Stomach (tissue), 8 donors: ENCODE measurements at regions not wholly inside any gene's neighbourhood (a gene's known extent, or its start where the extent isn't known, plus 50 kb on each side); places are given as distances from the start of the nearest gene placed in this dataset.

Experiments used
- DNase-seq, 2 donors: peaks; one replicate each; pipeline versions ENCODE4 v3.0.0 to v3.0.0-alpha.2; 2013 to 2019
- H3K27ac ChIP-seq, 5 donors: fragments of 200-600 bp in 4 of 5; sonication (generic) in 4 of 5; one replicate each; pipeline ENCODE4 v1.5.1; 2013 to 2019; ENCODE audit warnings: mild to moderate bottlenecking in 1 of 5, moderate library complexity in 1 of 5
- H3K27me3 ChIP-seq, 3 donors: fragments of 200-600 bp; sonication (generic); one replicate each; pipeline ENCODE4 v1.5.1; 2017 to 2019; ENCODE audit warnings: mixed run types in 1 of 3
- H3K36me3 ChIP-seq, 4 donors: fragments of 200-600 bp; sonication (generic); 1 replicate in 3 of 4; 2 replicates in 1 of 4; pipeline ENCODE4 v1.5.1; 2016 to 2019
- H3K4me1 ChIP-seq, 4 donors: fragments of 200-600 bp; sonication (generic); one replicate each; pipeline ENCODE4 v1.5.1; 2016 to 2019
- H3K4me3 ChIP-seq, 4 donors: fragments of 200-600 bp; sonication (generic) in 3 of 4; one replicate each; pipeline ENCODE4 v1.5.1; 2016 to 2019; ENCODE audit warnings: mild to moderate bottlenecking in 1 of 4
- H3K9me3 ChIP-seq, 4 donors: fragments of 200-600 bp; sonication (generic); one replicate each; pipeline ENCODE4 v1.5.1; 2016 to 2019
- CTCF ChIP-seq, 7 experiments: fragments of 450-650 bp in 4 of 7; fragments of 200-600 bp in 3 of 7; sonication (generic) in 3 of 7; IDR thresholded peaks; one replicate each; pipeline ENCODE4 v1.5.1; 2016 to 2019; ENCODE audit warnings: antibody characterized with exemption in 7 of 7, control low read depth in 2 of 7, mild to moderate bottlenecking in 1 of 7
- EP300 ChIP-seq: sonication (generic); formaldehyde crosslinking; IDR thresholded peaks from one replicate; pipeline ENCODE4 v1.6.1; 2017; ENCODE audit warnings: antibody characterized with exemption
- POLR2A ChIP-seq, 4 donors: fragments of 450-650 bp; IDR thresholded peaks; one replicate each; pipeline ENCODE4 v1.6.1; 2016; ENCODE audit warnings: antibody characterized with exemption in 4 of 4, control low read depth in 2 of 4, mild to moderate bottlenecking in 1 of 4, moderate library complexity in 1 of 4
- POLR2AphosphoS5 ChIP-seq, 3 donors: sonication (generic); formaldehyde crosslinking; IDR thresholded peaks; one replicate each; pipeline ENCODE4 v1.6.1; 2016; ENCODE audit warnings: antibody characterized with exemption in 3 of 3
- WGBS, 5 donors: extraction: QIAGEN DNeasy Blood & Tissue Kit in 3 of 5; methylation state at CpG; one replicate each; pipeline versions ENCODE4 v1.1.5 to v1.1.7; 2013 to 2018; 5-methylcytosine and 5-hydroxymethylcytosine counted together
- intact Hi-C: fragments of 100-400 bp; cut with DNase I; formaldehyde crosslinking; loops from one replicate; pipeline ENCODE4 v1.15.1; 2023; ENCODE audit warnings: low total_unique reads
- donor health status: healthy with polysubstance abuse.
- donor health status: Bipolar disorder and iron deficiency.
- donor health status: healthy.

DNA sequence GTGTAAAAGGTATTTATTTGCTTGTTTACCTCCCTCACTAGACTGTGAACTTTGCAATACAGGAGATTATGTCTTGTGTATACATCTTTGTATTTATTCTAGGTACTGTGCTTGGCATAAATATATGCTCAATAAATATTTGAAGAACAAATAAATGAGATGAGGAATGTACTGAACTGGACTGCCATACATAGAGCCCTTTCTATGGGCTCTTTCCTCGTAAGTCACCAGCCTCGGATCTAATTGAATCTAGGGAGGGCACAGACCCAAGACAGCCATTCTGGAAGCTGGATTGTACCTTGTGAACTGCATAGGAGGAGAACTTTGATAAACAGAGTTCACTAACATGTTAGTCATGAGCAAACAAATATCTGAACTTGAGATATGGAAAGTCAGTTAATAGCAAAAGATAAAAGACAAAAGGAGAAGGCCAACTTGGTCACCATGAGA, 503.9 kb downstream of the INSC start:
- TF ChIP-seq EP300 (no peak), POLR2AphosphoS5 (IDR thresholded peaks at IDR 0.05) (peak in 2 of 3 donors; percentile 60 to 74)
- DNase-seq: peak; percentile 34 to 69
- no peak overlapping the region for H3K27ac ChIP-seq
- WGBS, 5 donors: 26 to 64% (median 49%) methylated on average over 2 of the region's 2 CpGs
- H3K9me3 ChIP-seq: no peaks in the 10 kb centered on the region
- H3K4me1 ChIP-seq: peaks cover 0 to 27% (median 14%) of the 10 kb centered on the region in 4 donors
- H3K27me3 ChIP-seq: no peaks in the 10 kb centered on the region
- no peak overlapping the region for H3K4me3 ChIP-seq
- no peaks in the 10 kb centered on the region for H3K36me3 ChIP-seq
- intact Hi-C loops: no loop called here

DNA sequence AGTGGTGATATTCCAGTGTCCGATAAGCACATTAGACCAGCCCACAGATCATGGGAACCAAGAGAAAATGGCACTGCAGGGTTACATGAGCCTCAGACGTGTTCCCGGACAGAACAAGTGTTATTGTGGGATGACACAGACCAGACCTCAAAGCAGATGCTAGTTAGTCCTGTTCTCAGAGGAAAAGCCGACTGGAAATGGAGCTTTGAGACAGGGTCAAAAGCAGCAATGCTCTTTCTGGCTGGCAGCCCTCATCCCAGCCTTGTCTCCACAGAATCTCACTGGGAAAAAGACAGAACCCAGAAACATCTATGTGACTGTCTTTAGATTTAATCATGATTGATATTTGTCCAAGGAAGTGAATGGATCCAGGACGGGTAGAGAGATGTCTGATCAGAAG, 506.8 kb downstream of the INSC start:
- Histone ChIP-seq H3K27me3 (no peaks in the 10 kb centered on the region), H3K4me3 (no peak overlapping the region), H3K9me3 (no peaks in the 10 kb centered on the region), H3K27ac (no peak overlapping the region), H3K4me1 (peaks cover 0 to 23% (median 14%) of the 10 kb centered on the region in 4 donors), H3K36me3 (no peaks in the 10 kb centered on the region)
- TF ChIP-seq POLR2AphosphoS5 (IDR thresholded peaks at IDR 0.05) (no peak), EP300 (no peak), POLR2A (IDR thresholded peaks at IDR 0.05) (no peak), CTCF (IDR thresholded peaks at IDR 0.05) (no peak)
- intact Hi-C loops: no loop called here
- WGBS, 5 donors: 72 to 88% (median 80%) methylated on average over 5 of the region's 5 CpGs
- peak in 1 of 2 donors; percentile 73 for DNase-seq

DNA sequence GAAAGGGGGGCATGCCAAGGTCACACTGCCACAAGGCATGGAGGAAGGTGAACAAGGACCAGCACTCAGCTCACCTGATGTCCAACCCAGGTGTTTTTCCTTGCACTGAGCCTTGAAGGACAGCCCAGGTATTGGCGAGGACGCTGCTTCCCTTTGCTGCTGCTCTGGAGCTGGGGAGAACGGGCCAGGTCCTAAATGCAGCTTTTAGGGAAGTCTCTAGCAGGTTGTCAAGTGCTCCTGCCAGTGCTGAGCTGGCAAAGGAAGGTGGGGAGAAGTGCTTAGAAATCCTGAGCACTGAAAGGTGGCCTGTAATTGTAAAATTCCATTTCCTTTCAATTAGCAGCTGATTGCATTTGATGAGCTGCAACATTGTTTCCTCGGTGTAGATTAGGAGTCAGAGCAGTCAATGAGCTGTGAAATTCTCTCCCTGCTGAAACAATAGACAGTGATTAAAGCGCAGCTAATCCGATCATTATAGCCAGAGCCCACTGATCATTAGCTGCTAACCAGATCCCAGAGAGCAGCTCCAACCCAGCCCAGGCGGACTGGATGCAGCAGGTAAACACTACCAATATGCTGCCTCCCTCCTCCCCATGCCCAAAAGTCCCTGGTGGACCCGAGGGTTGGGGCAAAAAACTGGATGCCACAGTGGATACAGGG, 507.6 kb downstream of the INSC start:
- Histone ChIP-seq H3K4me3 (no peak overlapping the region), H3K27me3 (no peaks in the 10 kb centered on the region), H3K9me3 (no peaks in the 10 kb centered on the region), H3K36me3 (no peaks in the 10 kb centered on the region), H3K4me1 (peaks cover 0 to 23% (median 14%) of the 10 kb centered on the region in 4 donors), H3K27ac (no peak overlapping the region)
- 63 to 84% (median 73%) methylated on average over 8 of the region's 8 CpGs for WGBS, 5 donors
- peak in 1 of 2 donors; percentile 19 for DNase-seq
- no peak for TF ChIP-seq EP300
- intact Hi-C loops: no loop called here

GRCh38 chr11:15624701-15625100, 510.0 kb downstream of the INSC start:
- Histone ChIP-seq H3K27me3 (no peaks in the 10 kb centered on the region), H3K4me3 (no peak overlapping the region), H3K36me3 (no peaks in the 10 kb centered on the region), H3K27ac (peak overlapping the region in 1 of 5 donors; percentile 9), H3K9me3 (no peaks in the 10 kb centered on the region), H3K4me1 (peaks cover 0 to 9% (median 4%) of the 10 kb centered on the region in 4 donors)
- WGBS, 5 donors: 63 to 79% (median 67%) methylated on average over 4 of the region's 4 CpGs
- DNase-seq: peak in 1 of 2 donors; percentile 73
- no peak for TF ChIP-seq CTCF (IDR thresholded peaks at IDR 0.05)
- TF ChIP-seq POLR2A (IDR thresholded peaks at IDR 0.05): no peak
- no peak for TF ChIP-seq EP300
- no peak for TF ChIP-seq POLR2AphosphoS5 (IDR thresholded peaks at IDR 0.05)
- intact Hi-C loops: no loop called here

DNA sequence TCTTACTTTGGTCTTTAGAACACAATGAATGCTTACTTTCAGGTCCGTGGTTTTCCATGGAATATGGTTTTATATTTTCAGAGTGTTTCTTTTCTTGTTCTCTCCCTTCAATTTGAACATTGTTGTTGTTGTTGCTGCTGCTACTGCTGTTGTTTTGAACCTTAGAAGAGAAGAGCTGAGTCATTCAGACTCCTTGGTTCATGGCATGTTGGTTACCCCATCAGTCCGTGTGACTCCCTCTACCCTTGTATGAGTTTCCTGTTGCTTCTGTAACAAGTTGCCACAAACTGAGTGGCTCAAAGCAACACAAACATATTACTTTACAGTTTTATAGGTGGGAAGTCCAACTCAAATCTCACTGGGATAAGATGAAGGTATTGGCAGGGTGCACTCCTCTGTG, 511.0 kb downstream of the INSC start:
- intact Hi-C loops: no loop called here
- Histone ChIP-seq H3K9me3 (no peaks in the 10 kb centered on the region), H3K36me3 (no peaks in the 10 kb centered on the region), H3K27ac (peak overlapping the region in 1 of 5 donors; percentile 36), H3K4me1 (peaks cover 0 to 9% (median 4%) of the 10 kb centered on the region in 4 donors), H3K27me3 (no peaks in the 10 kb centered on the region), H3K4me3 (no peak overlapping the region)
- TF ChIP-seq POLR2A (IDR thresholded peaks at IDR 0.05) (no peak), EP300 (no peak), POLR2AphosphoS5 (IDR thresholded peaks at IDR 0.05) (no peak), CTCF (IDR thresholded peaks at IDR 0.05) (no peak)
- no peak for DNase-seq
- 82 to 95% (median 84%) methylated on average over 2 of the region's 2 CpGs for WGBS, 5 donors
